22Rv1 (cell line): ENCODE measurements at regions not wholly inside any gene's neighbourhood (a gene's known extent, or its start where the extent isn't known, plus 50 kb on each side); places are given as distances from the start of the nearest gene placed in this dataset.

Experiments used
- H3K27ac ChIP-seq: fragments of 450-650 bp; 2 replicates; pipeline ENCODE4 v1.5.1; 2017
- ZFX ChIP-seq: fragments of 450-650 bp; IDR thresholded peaks from 2 replicates; pipeline ENCODE4 v1.6.1; 2017; ENCODE audit warnings: antibody characterized with exemption, borderline replicate concordance
- TF ChIP-seq, protein P1 (sequence below): fragments of 450-650 bp; IDR thresholded peaks from 2 replicates; pipeline ENCODE4 v1.5.1; 2017; ENCODE audit warnings: mild to moderate bottlenecking

DNA sequence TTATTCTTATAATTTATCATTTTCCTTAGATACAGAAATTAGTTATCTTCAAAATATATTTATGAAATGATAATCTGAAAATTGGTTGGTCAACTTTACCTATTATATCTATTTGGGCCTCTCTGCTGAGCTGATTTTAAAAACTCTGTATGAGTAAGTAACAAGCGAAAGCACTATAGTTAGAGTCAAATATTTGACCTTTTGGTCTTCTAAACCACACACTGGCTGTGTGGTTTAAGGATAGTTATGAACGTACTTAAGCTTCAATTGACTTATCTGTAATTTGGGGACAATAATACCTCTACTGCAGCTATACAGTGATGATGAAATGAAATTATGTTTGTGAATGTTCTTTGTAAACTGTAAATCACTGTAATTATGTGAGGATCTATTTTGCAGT is 763.9 kb upstream of the GRM7 start:
- no peak for TF ChIP-seq ZFX
- TF ChIP-seq, protein P1, sequence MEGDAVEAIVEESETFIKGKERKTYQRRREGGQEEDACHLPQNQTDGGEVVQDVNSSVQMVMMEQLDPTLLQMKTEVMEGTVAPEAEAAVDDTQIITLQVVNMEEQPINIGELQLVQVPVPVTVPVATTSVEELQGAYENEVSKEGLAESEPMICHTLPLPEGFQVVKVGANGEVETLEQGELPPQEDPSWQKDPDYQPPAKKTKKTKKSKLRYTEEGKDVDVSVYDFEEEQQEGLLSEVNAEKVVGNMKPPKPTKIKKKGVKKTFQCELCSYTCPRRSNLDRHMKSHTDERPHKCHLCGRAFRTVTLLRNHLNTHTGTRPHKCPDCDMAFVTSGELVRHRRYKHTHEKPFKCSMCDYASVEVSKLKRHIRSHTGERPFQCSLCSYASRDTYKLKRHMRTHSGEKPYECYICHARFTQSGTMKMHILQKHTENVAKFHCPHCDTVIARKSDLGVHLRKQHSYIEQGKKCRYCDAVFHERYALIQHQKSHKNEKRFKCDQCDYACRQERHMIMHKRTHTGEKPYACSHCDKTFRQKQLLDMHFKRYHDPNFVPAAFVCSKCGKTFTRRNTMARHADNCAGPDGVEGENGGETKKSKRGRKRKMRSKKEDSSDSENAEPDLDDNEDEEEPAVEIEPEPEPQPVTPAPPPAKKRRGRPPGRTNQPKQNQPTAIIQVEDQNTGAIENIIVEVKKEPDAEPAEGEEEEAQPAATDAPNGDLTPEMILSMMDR, result no peak
- H3K27ac ChIP-seq, result no peak overlapping the region

DNA sequence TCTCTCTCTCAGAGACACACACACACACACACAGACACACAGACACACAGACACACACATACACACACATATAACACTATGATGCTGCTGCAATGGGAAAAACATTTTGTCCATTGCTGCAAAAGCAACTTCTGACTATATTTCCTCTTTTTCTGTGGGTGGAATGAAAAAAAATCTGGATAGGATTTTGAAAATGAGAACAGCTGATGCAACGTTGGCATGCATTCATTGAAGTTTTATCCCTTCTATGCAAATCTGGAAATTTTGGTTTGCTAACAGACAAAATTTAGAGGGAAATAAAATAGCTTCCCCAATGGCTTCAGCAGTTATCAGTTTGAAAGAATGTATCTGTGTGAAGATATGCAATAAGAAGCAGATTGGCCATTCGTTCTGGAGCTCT is 763.4 kb upstream of the GRM7 start:
- no peak overlapping the region for H3K27ac ChIP-seq
- TF ChIP-seq, protein P1, result no peak
- no peak for TF ChIP-seq ZFX

DNA sequence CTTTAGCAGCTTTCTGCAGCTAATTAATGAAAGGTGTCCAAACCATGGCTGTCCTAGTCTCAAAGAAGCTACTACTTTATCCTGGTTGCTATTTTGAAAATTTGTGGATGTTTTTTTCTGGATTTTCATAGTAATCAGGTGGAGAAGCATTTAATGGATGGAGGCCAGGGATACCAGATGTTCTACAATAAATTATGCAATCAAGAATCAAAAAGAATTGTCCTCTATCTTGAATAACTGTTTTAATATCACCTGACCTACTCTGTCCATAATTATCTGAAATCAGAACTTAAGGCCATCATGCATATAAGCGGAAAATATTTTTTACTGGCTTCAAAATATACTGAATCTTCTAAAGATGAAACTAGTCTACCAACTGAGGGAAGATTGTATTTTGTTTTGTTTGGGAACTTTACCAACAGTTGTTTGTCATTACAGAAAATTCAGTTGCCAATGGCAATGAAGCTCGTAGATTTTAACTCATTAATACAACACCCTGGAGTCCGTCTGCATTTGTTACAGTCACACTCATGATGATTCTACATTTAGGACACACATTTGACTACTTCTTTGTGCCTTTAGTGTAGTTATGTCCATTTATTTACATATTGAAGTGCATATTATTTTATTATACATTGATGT is 762.3 kb upstream of the GRM7 start:
- no peak overlapping the region for H3K27ac ChIP-seq
- TF ChIP-seq, protein P1, result no peak
- TF ChIP-seq ZFX, result no peak

DNA sequence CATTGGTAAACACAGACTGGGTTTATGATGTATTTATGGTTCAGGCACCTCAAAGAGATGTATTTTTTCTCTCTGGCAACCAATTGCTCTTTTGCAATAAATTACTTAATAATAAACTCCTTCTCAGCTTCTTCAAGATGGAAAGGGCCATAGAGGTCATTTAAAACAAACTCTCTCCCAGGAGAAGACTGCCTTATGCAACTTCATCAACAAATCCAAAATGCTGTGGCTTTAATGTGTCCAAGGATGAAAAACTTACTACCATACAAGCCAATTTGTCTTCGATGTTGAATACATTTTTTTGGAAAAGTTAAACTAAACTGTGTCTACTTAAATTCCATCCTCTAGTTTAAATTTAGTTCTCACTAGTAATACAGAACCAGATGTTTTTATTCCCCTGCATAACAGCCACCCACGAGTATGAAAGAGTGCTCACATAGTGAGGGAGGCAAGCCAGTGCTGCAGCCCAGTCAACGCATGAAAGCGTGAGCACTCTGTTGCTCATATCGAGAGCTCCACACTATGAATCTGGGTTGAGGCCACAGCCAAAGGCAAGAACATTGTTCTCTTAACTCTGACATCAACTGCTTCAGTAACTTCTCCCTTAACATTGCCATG is 761.3 kb upstream of the GRM7 start:
- TF ChIP-seq ZFX, result no peak
- TF ChIP-seq, protein P1, result no peak
- H3K27ac ChIP-seq, result no peak overlapping the region

DNA sequence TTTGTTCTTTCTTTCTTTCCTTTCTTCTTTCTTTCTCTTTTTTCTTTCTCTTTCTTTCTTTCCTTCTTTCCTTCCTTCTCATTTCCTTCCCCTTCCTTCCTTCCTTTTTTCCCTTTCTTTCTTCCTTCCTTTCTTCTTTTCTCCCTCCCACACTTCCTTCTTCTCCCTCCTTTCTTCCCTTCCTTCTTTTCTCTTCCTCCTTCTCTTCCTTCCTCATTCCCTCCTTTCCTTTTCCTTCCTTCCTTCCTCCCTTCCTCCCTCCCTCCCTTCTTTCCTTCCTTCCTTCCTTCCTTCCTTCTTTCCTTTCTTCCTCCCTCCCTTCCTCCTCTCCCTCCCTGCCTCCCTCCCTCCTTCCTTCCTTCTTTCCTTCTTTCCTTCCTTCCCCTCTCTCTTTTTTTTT is 755.7 kb upstream of the GRM7 start:
- no peak overlapping the region for H3K27ac ChIP-seq
- TF ChIP-seq, protein P1, result no peak
- TF ChIP-seq ZFX, result no peak

DNA sequence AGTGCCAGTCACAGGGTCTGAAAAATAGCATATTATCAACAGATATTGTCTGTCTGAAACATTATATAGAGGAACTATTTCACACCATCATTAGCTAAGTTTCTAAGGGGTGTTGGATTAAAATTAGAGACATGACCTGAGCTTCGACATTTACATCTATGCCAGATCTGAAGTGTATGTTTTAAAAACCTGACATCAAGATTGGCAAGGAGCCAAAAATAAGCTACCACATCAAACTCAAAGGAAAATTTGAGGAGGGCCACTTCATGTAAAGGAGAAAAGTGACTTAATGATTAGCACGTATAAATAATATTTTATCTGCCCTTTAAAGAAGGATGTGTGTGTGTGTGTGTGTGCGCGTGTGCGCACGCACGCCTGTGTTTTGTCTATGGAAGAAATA is 752.0 kb upstream of the GRM7 start:
- no peak for TF ChIP-seq ZFX
- TF ChIP-seq, protein P1, result no peak
- H3K27ac ChIP-seq, result no peak overlapping the region

DNA sequence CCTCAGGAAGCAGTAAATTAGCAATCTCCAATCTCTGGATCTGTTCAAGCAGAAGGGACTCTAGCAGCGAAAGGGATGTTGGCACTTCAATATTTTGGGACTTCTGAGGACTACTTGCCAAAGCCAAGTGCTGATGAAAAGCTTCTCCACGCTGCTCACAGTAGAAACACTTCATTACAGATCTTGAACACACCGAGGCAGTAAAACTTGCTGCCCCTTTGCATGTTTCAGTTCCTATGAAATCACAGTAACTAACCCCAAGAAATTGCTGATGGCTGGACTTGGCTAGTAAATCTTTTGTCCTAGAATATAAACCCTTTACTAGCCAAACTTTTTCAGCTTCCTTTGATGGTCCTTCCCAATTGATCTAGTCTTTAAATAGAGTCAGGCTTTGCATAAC is 750.5 kb upstream of the GRM7 start:
- TF ChIP-seq, protein P1, result no peak
- TF ChIP-seq ZFX, result no peak
- H3K27ac ChIP-seq, result no peak overlapping the region
